ENCODE measurements at regions not wholly inside any gene's neighbourhood (a gene's known extent, or its start where the extent isn't known, plus 50 kb on each side); places are given as distances from the start of the nearest gene placed in this dataset.

DNA sequence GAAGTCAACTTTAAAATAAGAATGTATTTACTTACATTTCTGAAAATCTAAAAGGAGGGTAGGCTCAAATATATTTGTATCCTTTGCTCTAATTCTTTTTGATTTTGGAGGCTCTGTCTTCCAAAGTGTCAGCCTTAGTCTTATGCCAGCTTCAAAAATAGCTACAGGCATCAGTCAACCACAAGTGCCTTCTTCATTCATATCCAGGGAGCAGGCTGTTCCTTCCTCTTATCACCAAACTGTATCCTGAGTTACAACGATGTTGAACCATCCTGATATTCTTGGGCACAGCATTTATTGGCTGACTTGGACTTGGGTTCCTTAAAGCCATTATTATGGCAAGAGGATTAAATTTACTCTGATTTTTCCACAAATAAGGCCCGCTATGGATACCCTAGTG, 1161.3 kb downstream of the PCDH17 start:
- ATAC-seq, result no peak
- WGBS (ENCODE audit: low lambda C conversion rate), result 0% methylated on average over 2 of the region's 2 CpGs
- Histone ChIP-seq H3K4me2 (ENCODE audit: low read depth, low read length) (no peak overlapping the region), H3K9me3 (ENCODE audit: low read length) (peaks cover 32% of the 10 kb centered on the region), H4K20me1 (ENCODE audit: insufficient read depth, low read length) (no peaks in the 10 kb centered on the region), H3K4me1 (ENCODE audit: insufficient read depth, low read length) (no peaks in the 10 kb centered on the region), H3K27ac (ENCODE audit: extremely low read length, insufficient read depth, low read length) (no peak overlapping the region), H3K79me2 (ENCODE audit: insufficient read depth, low read length) (no peaks in the 10 kb centered on the region), H3K9ac (ENCODE audit: insufficient read depth, low read depth, low read length) (no peak overlapping the region), H3K36me3 (replicated peaks in 1 of 2; ENCODE audit: control insufficient read depth in 1 of 2, insufficient read depth in 2 of 2, low read length in 2 of 2) (no peaks in the 10 kb centered on the region), H3K4me3 (replicated peaks in 1 of 3; ENCODE audit: insufficient read depth in 1 of 3, low read depth in 2 of 3, low read length in 3 of 3) (no peak overlapping the region), H3K27me3 (ENCODE audit: control insufficient read depth in 1 of 2, insufficient read depth in 2 of 2, low read length in 2 of 2) (no peaks in the 10 kb centered on the region), H2AFZ (ENCODE audit: low read length) (no peak overlapping the region)
- in situ Hi-C loops (cut with HindIII; ENCODE audit: extremely low pct_ligation_motif_present, low pct_unique_long_range_greater_than_20kb) (no loop called here), intact Hi-C loops (cut with micrococcal nuclease; ENCODE audit: unreplicated experiment) (no loop called here)
- TF ChIP-seq, protein P1, sequence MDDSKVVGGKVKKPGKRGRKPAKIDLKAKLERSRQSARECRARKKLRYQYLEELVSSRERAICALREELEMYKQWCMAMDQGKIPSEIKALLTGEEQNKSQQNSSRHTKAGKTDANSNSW (CRISPR knock-in tag; IDR thresholded peaks at IDR 0.05; ENCODE audit: borderline replicate concordance), result no peak
- TF ChIP-seq ZNF691 (CRISPR knock-in tag; IDR thresholded peaks at IDR 0.05; ENCODE audit: borderline replicate concordance, low read depth) (no peak), MAFF (IDR thresholded peaks at IDR 0.05; ENCODE audit: low read depth, low read length) (no peak), MATR3 (CRISPR knock-in tag; IDR thresholded peaks at IDR 0.05) (no peak), TRAFD1 (CRISPR knock-in tag; IDR thresholded peaks at IDR 0.05; ENCODE audit: borderline replicate concordance) (no peak), ZNF607 (CRISPR knock-in tag; IDR thresholded peaks at IDR 0.05; ENCODE audit: borderline replicate concordance) (no peak)
- no TSS peak for BruUV-seq (replicated peaks)
- no peak for FAIRE-seq
- ChIA-PET POLR2A (no interaction called here), CTCF (ENCODE audit: low intra/inter-chr PET ratio, low total read pairs) (no interaction called here)
- DNase-seq (ENCODE audit: low spot score), result no peak

GRCh38 chr13:58795715-58796114, 1164.2 kb downstream of the PCDH17 start:
- Histone ChIP-seq H3K4me2 (ENCODE audit: low read depth, low read length) (no peak overlapping the region), H3K36me3 (replicated peaks in 1 of 2; ENCODE audit: control insufficient read depth in 1 of 2, insufficient read depth in 2 of 2, low read length in 2 of 2) (no peaks in the 10 kb centered on the region), H3K27ac (ENCODE audit: extremely low read length, insufficient read depth, low read length) (no peak overlapping the region), H3K27me3 (ENCODE audit: control insufficient read depth in 1 of 2, insufficient read depth in 2 of 2, low read length in 2 of 2) (no peaks in the 10 kb centered on the region), H4K20me1 (ENCODE audit: insufficient read depth, low read length) (no peaks in the 10 kb centered on the region), H3K79me2 (ENCODE audit: insufficient read depth, low read length) (no peaks in the 10 kb centered on the region), H3K9ac (ENCODE audit: insufficient read depth, low read depth, low read length) (no peak overlapping the region), H3K9me3 (ENCODE audit: low read length) (peaks cover 19% of the 10 kb centered on the region), H3K4me1 (ENCODE audit: insufficient read depth, low read length) (no peaks in the 10 kb centered on the region), H3K4me3 (replicated peaks in 1 of 3; ENCODE audit: insufficient read depth in 1 of 3, low read depth in 2 of 3, low read length in 3 of 3) (no peak overlapping the region), H2AFZ (ENCODE audit: low read length) (no peak overlapping the region)
- no TSS peak for BruUV-seq (replicated peaks)
- FAIRE-seq (no peak), DNase-seq (ENCODE audit: low spot score) (no peak), ATAC-seq (no peak)
- ChIA-PET CTCF (ENCODE audit: low intra/inter-chr PET ratio, low total read pairs) (no interaction called here), POLR2A (no interaction called here)
- in situ Hi-C loops (cut with HindIII; ENCODE audit: extremely low pct_ligation_motif_present, low pct_unique_long_range_greater_than_20kb), result no loop called here
- intact Hi-C loops (cut with micrococcal nuclease; ENCODE audit: unreplicated experiment), result no loop called here
- WGBS (ENCODE audit: low lambda C conversion rate), result 21% methylated on average over 2 of the region's 2 CpGs
- no peak for TF ChIP-seq DMAP1 (CRISPR knock-in tag; IDR thresholded peaks at IDR 0.05)
- TF ChIP-seq ZMAT5 (CRISPR knock-in tag; IDR thresholded peaks at IDR 0.05; ENCODE audit: borderline replicate concordance, low read depth), result no peak
- TF ChIP-seq SNAI1 (CRISPR knock-in tag; IDR thresholded peaks at IDR 0.05; ENCODE audit: borderline replicate concordance), result no peak
- no peak for TF ChIP-seq GRHL1 (CRISPR knock-in tag; conservative IDR thresholded peaks at IDR 0.05)
- TF ChIP-seq SMARCC2 (IDR thresholded peaks at IDR 0.05), result no peak
- TF ChIP-seq NFATC3 (CRISPR knock-in tag; IDR thresholded peaks at IDR 0.05), result no peak
- no peak for TF ChIP-seq NR2F2 (IDR thresholded peaks at IDR 0.05; ENCODE audit: borderline replicate concordance, low read depth)
- no peak for TF ChIP-seq ZBTB42 (CRISPR knock-in tag; IDR thresholded peaks at IDR 0.05)
- TF ChIP-seq LCORL (IDR thresholded peaks at IDR 0.05), result no peak
- TF ChIP-seq LCORL (CRISPR knock-in tag; IDR thresholded peaks at IDR 0.05), result no peak
- no peak for TF ChIP-seq EHMT2 (IDR thresholded peaks at IDR 0.05; ENCODE audit: borderline replicate concordance, low read depth, low read length)

Measured in HepG2 (cell line).